Stimulated activated CD8-positive, alpha-beta memory T cell treated with anti-CD3 and anti-CD28 coated beads, Interleukin-7, amount 100 ng/mL, for 24 hours (primary cell): ENCODE measurements at regions not wholly inside any gene's neighbourhood (a gene's known extent, or its start where the extent isn't known, plus 50 kb on each side); places are given as distances from the start of the nearest gene placed in this dataset.
"Not testable (repeated sequence)": the region's sequence is repeated elsewhere in the genome, so short reads cannot be mapped to it uniquely, and the experiment has no call there.

Experiments
- DNase-seq: peaks from one replicate; pipeline ENCODE4 v3.0.0-alpha.2; 2020; ENCODE audit warnings: low read depth

- DNase-seq: not testable (repeated sequence)
These were observed 171.4 kb upstream of the AGR3 start for GRCh38 chr7:17053164-17053563.

- DNase-seq: no peak
These were observed 172.4 kb upstream of the AGR3 start for GRCh38 chr7:17054206-17054605.

- no peak for DNase-seq
These were observed 173.1 kb upstream of the AGR3 start for GRCh38 chr7:17054836-17055235.

GRCh38 chr7:17055596-17055995 lies 173.8 kb upstream of the AGR3 start:
- no peak for DNase-seq

- DNase-seq: no peak
These were observed 174.8 kb upstream of the AGR3 start for GRCh38 chr7:17056491-17057142.

- DNase-seq: no peak
These were observed 175.3 kb upstream of the AGR3 start for GRCh38 chr7:17057143-17057509.

- DNase-seq: no peak
These were observed 176.8 kb upstream of the AGR3 start for GRCh38 chr7:17058568-17058967.

GRCh38 chr7:17060051-17060450 lies 178.3 kb upstream of the AGR3 start:
- no peak for DNase-seq

- no peak for DNase-seq
These were observed 179.7 kb upstream of the AGR3 start for GRCh38 chr7:17061443-17061842.

GRCh38 chr7:17062151-17063044 lies 180.6 kb upstream of the AGR3 start:
- no peak for DNase-seq

GRCh38 chr7:17063045-17063383 lies 181.2 kb upstream of the AGR3 start:
- no peak for DNase-seq

- DNase-seq: no peak
These were observed 185.9 kb upstream of the AGR3 start for GRCh38 chr7:17067691-17068090.

GRCh38 chr7:17069146-17069545 lies 187.4 kb upstream of the AGR3 start:
- DNase-seq: no peak

- DNase-seq: no peak
These were observed 188.5 kb upstream of the AGR3 start for GRCh38 chr7:17070231-17070708.

GRCh38 chr7:17071866-17072265 lies 190.1 kb upstream of the AGR3 start:
- no peak for DNase-seq

GRCh38 chr7:17075601-17076255 lies 193.9 kb upstream of the AGR3 start:
- no peak for DNase-seq

- no peak for DNase-seq
These were observed 196.5 kb upstream of the AGR3 start for GRCh38 chr7:17078298-17078697.

- no peak for DNase-seq
These were observed 201.8 kb upstream of the AGR3 start for GRCh38 chr7:17083392-17084165.

- DNase-seq: no peak
These were observed 202.3 kb upstream of the AGR3 start for GRCh38 chr7:17084166-17084475.

GRCh38 chr7:17085186-17085585 lies 203.4 kb upstream of the AGR3 start:
- no peak for DNase-seq

GRCh38 chr7:17086403-17086802 lies 204.6 kb upstream of the AGR3 start:
- no peak for DNase-seq

GRCh38 chr7:17090751-17091150 lies 207.7 kb upstream of the AHR start:
- DNase-seq: no peak
